Thoracic aorta (tissue), 2 donors: ENCODE measurements at regions not wholly inside any gene's neighbourhood (a gene's known extent, or its start where the extent isn't known, plus 50 kb on each side); places are given as distances from the start of the nearest gene placed in this dataset.
A peak's percentile ranks its signal among the peaks of the same experiment; 100 is the strongest.

ENCODE experiments used
- ATAC-seq: fragments of 150-250 bp; one replicate; pipeline ENCODE4 v1.8.0; 2017; ENCODE audit warnings: low read depth; ENCODE audit not compliant: insufficient number of reproducible peaks, low FRiP score
- DNase-seq: peaks from one replicate; pipeline ENCODE4 v3.0.0-alpha.2; 2020; ENCODE audit warnings: low spot score
- H3K27ac ChIP-seq, 2 donors: fragments of 200-600 bp; sonication (generic); 1 replicate in 1 of 2; 2 replicates in 1 of 2; pipeline ENCODE4 v1.5.1; 2016; ENCODE audit warnings: mild to moderate bottlenecking in 2 of 2, moderate library complexity in 2 of 2
- H3K27me3 ChIP-seq: fragments of 200-600 bp; sonication (generic); replicated peaks from 2 replicates; pipeline ENCODE4 v1.6.0; 2016; ENCODE audit warnings: mild to moderate bottlenecking; ENCODE audit not compliant: insufficient read depth
- H3K36me3 ChIP-seq: fragments of 200-600 bp; sonication (generic); one replicate; pipeline ENCODE4 v1.5.1; 2016
- H3K4me1 ChIP-seq, 2 donors: fragments of 200-600 bp; sonication (generic); 1 replicate in 1 of 2; 2 replicates in 1 of 2; pipeline versions ENCODE4 v1.5.1 to v1.6.0; 2016; ENCODE audit warnings: low read depth in 2 of 2, mild to moderate bottlenecking in 1 of 2; ENCODE audit not compliant: control insufficient read depth in 1 of 2
- H3K4me3 ChIP-seq: fragments of 200-600 bp; sonication (generic); 2 replicates; pipeline ENCODE4 v1.5.1; 2016; ENCODE audit warnings: mild to moderate bottlenecking
- H3K9me3 ChIP-seq: fragments of 200-600 bp; sonication (generic); 2 replicates; pipeline ENCODE4 v1.5.1; 2016
- CTCF ChIP-seq: fragments of 200-600 bp; sonication (generic); IDR thresholded peaks from one replicate; pipeline ENCODE4 v1.5.1; 2019; ENCODE audit warnings: antibody characterized with exemption

GRCh38 chr20:12723811-12724210, 285.0 kb upstream of the SPTLC3 start:
- H3K36me3 ChIP-seq = no peaks in the 10 kb centered on the region
- peaks cover 0 to under 1% of the 10 kb centered on the region in 2 donors for H3K4me1 ChIP-seq
- H3K9me3 ChIP-seq = no peaks in the 10 kb centered on the region
- no peak overlapping the region for H3K4me3 ChIP-seq
- no peaks in the 10 kb centered on the region for H3K27me3 ChIP-seq
- no peak for ATAC-seq
- H3K27ac ChIP-seq = no peak overlapping the region
- no peak for TF ChIP-seq CTCF
- no peak for DNase-seq

- H3K4me3 ChIP-seq = no peak overlapping the region
- H3K27ac ChIP-seq = no peak overlapping the region
- no peaks in the 10 kb centered on the region for H3K27me3 ChIP-seq
- H3K9me3 ChIP-seq = no peaks in the 10 kb centered on the region
- DNase-seq (no peak), ATAC-seq (no peak)
- H3K36me3 ChIP-seq = no peaks in the 10 kb centered on the region
- no peak for TF ChIP-seq CTCF
- no peaks in the 10 kb centered on the region for H3K4me1 ChIP-seq
These were observed 280.0 kb upstream of the SPTLC3 start for GRCh38 chr20:12728782-12729181.

GRCh38 chr20:12729326-12729725, 279.4 kb upstream of the SPTLC3 start:
- H3K36me3 ChIP-seq = no peaks in the 10 kb centered on the region
- DNase-seq (no peak), ATAC-seq (no peak)
- no peak for TF ChIP-seq CTCF
- no peak overlapping the region for H3K4me3 ChIP-seq
- no peak overlapping the region for H3K27ac ChIP-seq
- H3K4me1 ChIP-seq = no peaks in the 10 kb centered on the region
- H3K27me3 ChIP-seq = no peaks in the 10 kb centered on the region
- no peaks in the 10 kb centered on the region for H3K9me3 ChIP-seq

- H3K36me3 ChIP-seq = no peaks in the 10 kb centered on the region
- H3K27ac ChIP-seq = no peak overlapping the region
- no peak for TF ChIP-seq CTCF
- peaks cover 21 to 26% of the 10 kb centered on the region in 2 donors for H3K4me1 ChIP-seq
- no peak overlapping the region for H3K4me3 ChIP-seq
- no peaks in the 10 kb centered on the region for H3K27me3 ChIP-seq
- ATAC-seq = no peak
- H3K9me3 ChIP-seq = no peaks in the 10 kb centered on the region
- no peak for DNase-seq
These were observed 275.0 kb upstream of the SPTLC3 start for GRCh38 chr20:12733811-12734210.

- Histone ChIP-seq H3K36me3 (no peaks in the 10 kb centered on the region), H3K27me3 (no peaks in the 10 kb centered on the region), H3K9me3 (no peaks in the 10 kb centered on the region), H3K4me3 (peak overlapping the region; percentile 12), H3K4me1 (peaks cover 23 to 29% of the 10 kb centered on the region in 2 donors), H3K27ac (peak overlapping the region; percentile 97 to 99)
- DNase-seq (no peak), ATAC-seq (no peak)
- TF ChIP-seq CTCF = no peak
These were observed 271.3 kb upstream of the SPTLC3 start for GRCh38 chr20:12737497-12737896.
